GM12878 (cell line): ENCODE measurements at regions not wholly inside any gene's neighbourhood (a gene's known extent, or its start where the extent isn't known, plus 50 kb on each side); places are given as distances from the start of the nearest gene placed in this dataset.

Experiments
- ATAC-seq: fragments of 200-7000 bp; cut with Tn5 transposase; 3 replicates; pipeline ENCODE4 v1.9.1; 2020; ENCODE audit warnings: mild to moderate bottlenecking, moderate library complexity
- BruUV-seq: library from RNA; stranded (reverse); fragments of 400-500 nt; replicated peaks from 2 replicates; lab custom pipeline; 2021; lab: Mats Ljungman, UMichigan
- CTCF ChIA-PET: fragments of 300-600 bp; sonication (Branson Sonifier 250); formaldehyde crosslinking; extraction: SDS; loops from one replicate; lab custom pipeline; 2021; ENCODE audit warnings: inconsistent platforms; lab: Yijun Ruan, JAX
- POLR2A ChIA-PET: fragments of 350-600 bp; formaldehyde crosslinking; extraction: SDS; loops from one replicate; lab custom pipeline; 2021; ENCODE audit warnings: inconsistent platforms; lab: Charles Lee
- RAD21 ChIA-PET: fragments of 300-600 bp; sonication (Branson Sonifier 250); formaldehyde crosslinking; loops from one replicate; lab custom pipeline; 2023; ENCODE audit warnings: antibody characterized with exemption; ENCODE audit not compliant: unreplicated experiment; lab: Charles Lee
- SMC1A ChIA-PET: fragments of 300-600 bp; sonication (Branson Sonifier 250); formaldehyde crosslinking; loops from one replicate; lab custom pipeline; 2023; ENCODE audit not compliant: unreplicated experiment, uncharacterized antibody; lab: Charles Lee
- DNase-seq: peaks from one replicate; pipeline ENCODE4 v3.0.0-alpha.2; 2011; ENCODE audit warnings: low read depth, low spot score
- FAIRE-seq: peaks from 3 replicates; lab custom pipeline; 2011; peaks lifted over from hg19 to GRCh38; lab: Jason Lieb, UNC
- H2AFZ ChIP-seq: 2 replicates; pipeline ENCODE4 v1.6.0; 2011; ENCODE audit warnings: low read depth, low read length, control low read depth; ENCODE audit not compliant: control insufficient read depth
- H3K27ac ChIP-seq: 2 replicates; pipeline ENCODE4 v1.5.1; 2011; ENCODE audit warnings: control low read depth; ENCODE audit not compliant: control insufficient read depth, insufficient read depth
- H3K27me3 ChIP-seq, 2 experiments: replicated peaks in 1 of 2; 2 replicates each; pipeline versions ENCODE4 v1.6.0 to v1.6.1; 2011; ENCODE audit warnings: low read length in 1 of 2; ENCODE audit not compliant: control insufficient read depth in 2 of 2, insufficient read depth in 2 of 2
- H3K36me3 ChIP-seq, 2 experiments: 2 replicates each; pipeline ENCODE4 v1.5.1; 2011; ENCODE audit warnings: low read length in 1 of 2; ENCODE audit not compliant: control insufficient read depth in 2 of 2, insufficient read depth in 2 of 2
- H3K4me1 ChIP-seq: 2 replicates; pipeline ENCODE4 v1.6.1; 2011; ENCODE audit warnings: mild to moderate bottlenecking, low read length, moderate library complexity, mixed read lengths; ENCODE audit not compliant: control insufficient read depth, insufficient read depth
- H3K4me2 ChIP-seq: 2 replicates; pipeline ENCODE4 v1.6.0; 2011; ENCODE audit warnings: control low read depth; ENCODE audit not compliant: control insufficient read depth, insufficient read depth
- H3K4me3 ChIP-seq: fragments of 200-600 bp; sonication (generic); 2 replicates; pipeline ENCODE4 v1.5.1; 2016
- H3K79me2 ChIP-seq: 2 replicates; pipeline ENCODE4 v1.6.0; 2011; ENCODE audit warnings: low read length; ENCODE audit not compliant: control insufficient read depth, insufficient read depth
- H3K9ac ChIP-seq: 2 replicates; pipeline ENCODE4 v1.8.0; 2011; ENCODE audit warnings: low read length, control low read depth, mixed read lengths; ENCODE audit not compliant: control insufficient read depth, insufficient read depth
- H3K9me3 ChIP-seq: replicated peaks from 3 replicates; pipeline ENCODE4 v1.5.1; 2011; ENCODE audit warnings: mild to moderate bottlenecking, low read length; ENCODE audit not compliant: control insufficient read depth, insufficient read depth
- H4K20me1 ChIP-seq: 2 replicates; pipeline ENCODE4 v1.6.0; 2011; ENCODE audit not compliant: control insufficient read depth, insufficient read depth
- CBFB ChIP-seq: IDR thresholded peaks from 2 replicates; pipeline ENCODE4 v1.6.1; 2016; ENCODE audit warnings: antibody characterized with exemption, low read depth
- CREB1 ChIP-seq: IDR thresholded peaks from 2 replicates; pipeline ENCODE4 v1.6.1; 2012; ENCODE audit warnings: low read depth, mild to moderate bottlenecking, inconsistent platforms
- EGR1 ChIP-seq, 2 experiments: IDR thresholded peaks; 1 replicate in 1 of 2; 2 replicates in 1 of 2; pipeline ENCODE4 v1.6.1; 2011 to 2012; ENCODE audit warnings: low read depth in 2 of 2, low read length in 2 of 2, borderline replicate concordance in 1 of 2, mild to moderate bottlenecking in 1 of 2, moderate library complexity in 1 of 2
- FOXK2 ChIP-seq: fragments of 450-650 bp; IDR thresholded peaks from 2 replicates; pipeline ENCODE4 v1.6.1; 2017; ENCODE audit warnings: mild to moderate bottlenecking, moderate library complexity
- FOXM1 ChIP-seq: IDR thresholded peaks from 2 replicates; pipeline ENCODE4 v1.6.1; 2012; ENCODE audit warnings: low read depth, mild to moderate bottlenecking, inconsistent platforms, low read length, moderate library complexity
- GABPA ChIP-seq: IDR thresholded peaks from 2 replicates; pipeline ENCODE4 v1.6.1; 2014; ENCODE audit warnings: antibody characterized with exemption, low read depth, mild to moderate bottlenecking, inconsistent platforms
- IKZF2 ChIP-seq, 2 experiments: fragments of 450-650 bp; IDR thresholded peaks; 2 replicates each; pipeline ENCODE4 v1.6.1; 2017; ENCODE audit warnings: mild to moderate bottlenecking in 2 of 2, moderate library complexity in 2 of 2
- NBN ChIP-seq: fragments of 450-650 bp; IDR thresholded peaks from 2 replicates; pipeline ENCODE4 v1.6.1; 2016
- NFXL1 ChIP-seq: fragments of 450-650 bp; IDR thresholded peaks from 2 replicates; pipeline ENCODE4 v1.6.1; 2017; ENCODE audit warnings: antibody characterized with exemption, mild to moderate bottlenecking, borderline replicate concordance
- RAD21 ChIP-seq: IDR thresholded peaks from 2 replicates; pipeline ENCODE4 v1.6.1; 2011; ENCODE audit warnings: mild to moderate bottlenecking, low read depth, low read length, moderate library complexity; ENCODE audit not compliant: insufficient read depth
- RBBP5 ChIP-seq: fragments of 200-600 bp; sonication (generic); conservative IDR thresholded peaks from 2 replicates; pipeline ENCODE4 v1.6.1; 2016
- RCOR1 ChIP-seq: conservative IDR thresholded peaks from 2 replicates; pipeline ENCODE4 v1.6.1; 2012; ENCODE audit warnings: low read depth, low read length, improper control_type of control experiment
- SIX5 ChIP-seq: IDR thresholded peaks from 2 replicates; pipeline ENCODE4 v1.6.1; 2011; ENCODE audit warnings: mild to moderate bottlenecking, low read depth, low read length, moderate library complexity; ENCODE audit not compliant: severe bottlenecking
- SREBF1 ChIP-seq: IDR thresholded peaks from 2 replicates; pipeline ENCODE4 v1.6.1; 2012; ENCODE audit warnings: mild to moderate bottlenecking, low read length
- STAT3 ChIP-seq: IDR thresholded peaks from 2 replicates; pipeline ENCODE4 v1.6.1; 2011; ENCODE audit warnings: low read depth, low read length, improper control_type of control experiment
- SUZ12 ChIP-seq: fragments of 200-600 bp; sonication (generic); IDR thresholded peaks from one replicate; pipeline ENCODE4 v1.6.1; 2018; ENCODE audit warnings: antibody characterized with exemption, mild to moderate bottlenecking; ENCODE audit not compliant: unreplicated experiment
- WRNIP1 ChIP-seq: IDR thresholded peaks from 2 replicates; pipeline ENCODE4 v1.6.1; 2011; ENCODE audit warnings: low read depth, low read length, improper control_type of control experiment, borderline replicate concordance
- WGBS: methylation state at CpG from one replicate; pipeline ENCODE4 v1.1.6; 2016; ENCODE audit warnings: low lambda C conversion rate; ENCODE audit not compliant: insufficient replicate concordance, insufficient coverage; ENCODE audit errors: missing lambda C conversion rate; 5-methylcytosine and 5-hydroxymethylcytosine counted together
- in situ Hi-C: fragments of 300-500 bp; cut with MboI; formaldehyde crosslinking; loops from 9 replicates; pipeline ENCODE4 v1.14.3; 2018; ENCODE audit warnings: mixed read lengths
- intact Hi-C: fragments of 100-400 bp; cut with micrococcal nuclease; formaldehyde crosslinking; loops from one replicate; pipeline ENCODE4 v1.14.2; 2022; ENCODE audit not compliant: unreplicated experiment
- TF ChIP-seq, protein P1 (sequence below): fragments of 450-650 bp; IDR thresholded peaks from 2 replicates; pipeline ENCODE4 v1.6.1; 2018; ENCODE audit warnings: mild to moderate bottlenecking, low read depth, moderate library complexity; ENCODE audit not compliant: partially characterized antibody
- TF ChIP-seq, protein P2 (sequence below): fragments of 450-650 bp; formaldehyde crosslinking; IDR thresholded peaks from 2 replicates; pipeline ENCODE4 v1.4.0; 2020; ENCODE audit warnings: mild to moderate bottlenecking, moderate library complexity

DNA sequence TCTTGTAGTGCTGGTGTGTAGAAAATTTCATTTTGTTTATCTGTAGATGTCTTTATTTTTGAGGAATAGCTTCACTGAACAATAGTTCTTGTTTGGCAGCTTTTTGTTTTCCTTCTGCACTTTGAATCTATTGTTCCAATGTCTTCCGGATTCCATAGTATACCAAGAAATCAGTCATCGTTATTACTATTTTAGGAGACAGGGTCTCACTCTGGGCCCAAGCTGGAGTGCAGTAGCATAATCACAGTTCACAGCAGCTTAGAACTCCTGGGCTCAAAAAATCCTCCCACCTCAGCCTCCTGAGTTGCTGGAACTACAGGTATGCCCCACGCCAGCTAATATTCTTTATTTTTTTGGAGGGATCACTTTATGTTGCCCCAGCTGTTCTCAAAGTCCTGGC, 67.7 kb upstream of the RGS2 start:
- no peaks in the 10 kb centered on the region for H3K36me3 ChIP-seq
- ChIA-PET SMC1A (interaction anchor here (0.8 to 0.9 kb wide), 2 partner anchors 13 to 17 kb away, joined by 3 read pairs; no protein-coding TSS in a partner anchor), POLR2A (interaction anchor here (1.6 kb wide), 1 partner anchor 12 kb away, joined by 3 read pairs; no protein-coding TSS in a partner anchor), RAD21 (no interaction called here), CTCF (no interaction called here)
- no peak overlapping the region for H3K9ac ChIP-seq
- in situ Hi-C loops (no loop called here), intact Hi-C loops (no loop called here)
- no peak overlapping the region for H3K4me2 ChIP-seq
- no peak overlapping the region for H2AFZ ChIP-seq
- H4K20me1 ChIP-seq: no peaks in the 10 kb centered on the region; the same call in 1 of the 2 replicates
- 64% methylated on average over 3 of the region's 3 CpGs for WGBS
- BruUV-seq: no TSS peak
- no peaks in the 10 kb centered on the region for H3K4me1 ChIP-seq
- H3K79me2 ChIP-seq: no peaks in the 10 kb centered on the region
- ATAC-seq: no peak
- no peak for DNase-seq
- no peak for FAIRE-seq
- no peak overlapping the region for H3K4me3 ChIP-seq
- H3K27ac ChIP-seq: no peak overlapping the region
- TF ChIP-seq SREBF1 (no peak), STAT3 (no peak), CREB1 (no peak), CBFB (no peak), NFXL1 (no peak), IKZF2 (IDR thresholded peaks at IDR 0.05) (no peak), GABPA (no peak), FOXK2 (no peak), SUZ12 (no peak), RCOR1 (no peak), WRNIP1 (no peak), RAD21 (no peak), NBN (no peak), RBBP5 (no peak), SIX5 (no peak), EGR1 (IDR thresholded peaks at IDR 0.05; ENCODE audit: borderline replicate concordance in 1 of 2, low read depth in 2 of 2, low read length in 2 of 2) (no peak), FOXM1 (no peak)
- TF ChIP-seq, protein P1, sequence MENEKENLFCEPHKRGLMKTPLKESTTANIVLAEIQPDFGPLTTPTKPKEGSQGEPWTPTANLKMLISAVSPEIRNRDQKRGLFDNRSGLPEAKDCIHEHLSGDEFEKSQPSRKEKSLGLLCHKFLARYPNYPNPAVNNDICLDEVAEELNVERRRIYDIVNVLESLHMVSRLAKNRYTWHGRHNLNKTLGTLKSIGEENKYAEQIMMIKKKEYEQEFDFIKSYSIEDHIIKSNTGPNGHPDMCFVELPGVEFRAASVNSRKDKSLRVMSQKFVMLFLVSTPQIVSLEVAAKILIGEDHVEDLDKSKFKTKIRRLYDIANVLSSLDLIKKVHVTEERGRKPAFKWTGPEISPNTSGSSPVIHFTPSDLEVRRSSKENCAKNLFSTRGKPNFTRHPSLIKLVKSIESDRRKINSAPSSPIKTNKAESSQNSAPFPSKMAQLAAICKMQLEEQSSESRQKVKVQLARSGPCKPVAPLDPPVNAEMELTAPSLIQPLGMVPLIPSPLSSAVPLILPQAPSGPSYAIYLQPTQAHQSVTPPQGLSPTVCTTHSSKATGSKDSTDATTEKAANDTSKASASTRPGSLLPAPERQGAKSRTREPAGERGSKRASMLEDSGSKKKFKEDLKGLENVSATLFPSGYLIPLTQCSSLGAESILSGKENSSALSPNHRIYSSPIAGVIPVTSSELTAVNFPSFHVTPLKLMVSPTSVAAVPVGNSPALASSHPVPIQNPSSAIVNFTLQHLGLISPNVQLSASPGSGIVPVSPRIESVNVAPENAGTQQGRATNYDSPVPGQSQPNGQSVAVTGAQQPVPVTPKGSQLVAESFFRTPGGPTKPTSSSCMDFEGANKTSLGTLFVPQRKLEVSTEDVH: no peak
- TF ChIP-seq, protein P2, sequence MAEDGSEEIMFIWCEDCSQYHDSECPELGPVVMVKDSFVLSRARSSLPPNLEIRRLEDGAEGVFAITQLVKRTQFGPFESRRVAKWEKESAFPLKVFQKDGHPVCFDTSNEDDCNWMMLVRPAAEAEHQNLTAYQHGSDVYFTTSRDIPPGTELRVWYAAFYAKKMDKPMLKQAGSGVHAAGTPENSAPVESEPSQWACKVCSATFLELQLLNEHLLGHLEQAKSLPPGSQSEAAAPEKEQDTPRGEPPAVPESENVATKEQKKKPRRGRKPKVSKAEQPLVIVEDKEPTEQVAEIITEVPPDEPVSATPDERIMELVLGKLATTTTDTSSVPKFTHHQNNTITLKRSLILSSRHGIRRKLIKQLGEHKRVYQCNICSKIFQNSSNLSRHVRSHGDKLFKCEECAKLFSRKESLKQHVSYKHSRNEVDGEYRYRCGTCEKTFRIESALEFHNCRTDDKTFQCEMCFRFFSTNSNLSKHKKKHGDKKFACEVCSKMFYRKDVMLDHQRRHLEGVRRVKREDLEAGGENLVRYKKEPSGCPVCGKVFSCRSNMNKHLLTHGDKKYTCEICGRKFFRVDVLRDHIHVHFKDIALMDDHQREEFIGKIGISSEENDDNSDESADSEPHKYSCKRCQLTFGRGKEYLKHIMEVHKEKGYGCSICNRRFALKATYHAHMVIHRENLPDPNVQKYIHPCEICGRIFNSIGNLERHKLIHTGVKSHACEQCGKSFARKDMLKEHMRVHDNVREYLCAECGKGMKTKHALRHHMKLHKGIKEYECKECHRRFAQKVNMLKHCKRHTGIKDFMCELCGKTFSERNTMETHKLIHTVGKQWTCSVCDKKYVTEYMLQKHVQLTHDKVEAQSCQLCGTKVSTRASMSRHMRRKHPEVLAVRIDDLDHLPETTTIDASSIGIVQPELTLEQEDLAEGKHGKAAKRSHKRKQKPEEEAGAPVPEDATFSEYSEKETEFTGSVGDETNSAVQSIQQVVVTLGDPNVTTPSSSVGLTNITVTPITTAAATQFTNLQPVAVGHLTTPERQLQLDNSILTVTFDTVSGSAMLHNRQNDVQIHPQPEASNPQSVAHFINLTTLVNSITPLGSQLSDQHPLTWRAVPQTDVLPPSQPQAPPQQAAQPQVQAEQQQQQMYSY: no peak
- H3K9me3 ChIP-seq: no peaks in the 10 kb centered on the region
- no peaks in the 10 kb centered on the region; a peak in 1 of 4 replicates for H3K27me3 ChIP-seq
